Vagina (tissue), 2 donors: ENCODE measurements at regions not wholly inside any gene's neighbourhood (a gene's known extent, or its start where the extent isn't known, plus 50 kb on each side); places are given as distances from the start of the nearest gene placed in this dataset.

Source experiments
- POLR2A ChIP-seq, 2 donors: fragments of 450-650 bp; IDR thresholded peaks; one replicate each; pipeline ENCODE4 v1.6.1; 2017; ENCODE audit warnings: antibody characterized with exemption in 2 of 2, mild to moderate bottlenecking in 2 of 2, moderate library complexity in 2 of 2
- TF ChIP-seq, protein P1 (sequence below), 3 experiments: fragments of 450-650 bp in 2 of 3; fragments of 200-600 bp in 1 of 3; sonication (generic) in 1 of 3; IDR thresholded peaks; one replicate each; pipeline ENCODE4 v1.5.1; 2017 to 2019; ENCODE audit warnings: antibody characterized with exemption in 3 of 3, mild to moderate bottlenecking in 2 of 3, moderate library complexity in 2 of 3

DNA sequence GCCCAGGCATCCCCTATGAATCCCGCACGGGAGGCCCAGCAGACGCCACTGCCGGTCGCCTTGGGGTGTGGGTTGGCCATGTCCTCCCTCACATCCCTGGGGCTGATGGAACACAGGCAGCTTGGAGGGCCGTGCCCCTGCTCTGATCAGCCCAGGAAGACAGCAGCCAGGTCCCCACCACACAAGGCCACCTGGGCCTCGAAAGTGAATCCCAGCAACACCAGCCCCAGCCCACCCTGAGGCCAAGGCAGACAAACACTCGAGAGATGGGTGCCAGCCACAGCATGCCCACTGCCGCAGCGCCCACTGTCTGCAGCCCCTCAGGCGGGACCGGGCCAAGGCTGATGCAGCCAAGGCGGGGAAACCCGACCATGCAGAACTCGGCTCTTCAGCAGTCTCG is 85.5 kb downstream of the HMX1 start:
- TF ChIP-seq, protein P1, sequence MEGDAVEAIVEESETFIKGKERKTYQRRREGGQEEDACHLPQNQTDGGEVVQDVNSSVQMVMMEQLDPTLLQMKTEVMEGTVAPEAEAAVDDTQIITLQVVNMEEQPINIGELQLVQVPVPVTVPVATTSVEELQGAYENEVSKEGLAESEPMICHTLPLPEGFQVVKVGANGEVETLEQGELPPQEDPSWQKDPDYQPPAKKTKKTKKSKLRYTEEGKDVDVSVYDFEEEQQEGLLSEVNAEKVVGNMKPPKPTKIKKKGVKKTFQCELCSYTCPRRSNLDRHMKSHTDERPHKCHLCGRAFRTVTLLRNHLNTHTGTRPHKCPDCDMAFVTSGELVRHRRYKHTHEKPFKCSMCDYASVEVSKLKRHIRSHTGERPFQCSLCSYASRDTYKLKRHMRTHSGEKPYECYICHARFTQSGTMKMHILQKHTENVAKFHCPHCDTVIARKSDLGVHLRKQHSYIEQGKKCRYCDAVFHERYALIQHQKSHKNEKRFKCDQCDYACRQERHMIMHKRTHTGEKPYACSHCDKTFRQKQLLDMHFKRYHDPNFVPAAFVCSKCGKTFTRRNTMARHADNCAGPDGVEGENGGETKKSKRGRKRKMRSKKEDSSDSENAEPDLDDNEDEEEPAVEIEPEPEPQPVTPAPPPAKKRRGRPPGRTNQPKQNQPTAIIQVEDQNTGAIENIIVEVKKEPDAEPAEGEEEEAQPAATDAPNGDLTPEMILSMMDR (IDR thresholded peaks at IDR 0.05) = no peak
- TF ChIP-seq POLR2A (IDR thresholded peaks at IDR 0.05) = no peak
